PC-3 (cell line): ENCODE measurements at regions not wholly inside any gene's neighbourhood (a gene's known extent, or its start where the extent isn't known, plus 50 kb on each side); places are given as distances from the start of the nearest gene placed in this dataset.

Experiments used
- CTCF ChIP-seq: fragments of 300-600 bp; sonication (generic); conservative IDR thresholded peaks from 2 replicates; pipeline ENCODE4 v1.5.1; 2017; ENCODE audit warnings: antibody characterized with exemption, low read depth, mild to moderate bottlenecking, low read length
- EZH2 ChIP-seq: fragments of 300-600 bp; sonication (generic); IDR thresholded peaks from one replicate; pipeline ENCODE4 v1.6.1; 2017; ENCODE audit warnings: antibody characterized with exemption, mild to moderate bottlenecking, low read length; ENCODE audit not compliant: unreplicated experiment
- EZH2phosphoT487 ChIP-seq: fragments of 300-600 bp; sonication (generic); IDR thresholded peaks from 2 replicates; pipeline ENCODE4 v1.6.1; 2018; ENCODE audit warnings: mild to moderate bottlenecking, antibody characterized with exemption, low read length, borderline replicate concordance

GRCh38 chr11:45343444-45343843 lies 57.3 kb upstream of the SYT13 start:
- TF ChIP-seq CTCF = no peak
- TF ChIP-seq EZH2 = no peak
- no peak for TF ChIP-seq EZH2phosphoT487
